ENCODE measurements at regions not wholly inside any gene's neighbourhood (a gene's known extent, or its start where the extent isn't known, plus 50 kb on each side); places are given as distances from the start of the nearest gene placed in this dataset.

GRCh38 chr5:167466992-167467391 is 824.5 kb upstream of the WWC1 start:
- DNase-seq: no peak

- DNase-seq: no peak
Measured at GRCh38 chr5:167472566-167473108, 818.8 kb upstream of the WWC1 start.

GRCh38 chr5:167478188-167478587 is 813.3 kb upstream of the WWC1 start:
- no peak for DNase-seq

- no peak for DNase-seq
Measured at GRCh38 chr5:167479779-167480178, 811.7 kb upstream of the WWC1 start.

GRCh38 chr5:167481345-167481744 is 810.1 kb upstream of the WWC1 start:
- no peak for DNase-seq

GRCh38 chr5:167482555-167482954 is 808.9 kb upstream of the WWC1 start:
- DNase-seq: no peak

GRCh38 chr5:167485061-167485774 is 806.2 kb upstream of the WWC1 start:
- no peak for DNase-seq

GRCh38 chr5:167488371-167488770 is 803.1 kb upstream of the WWC1 start:
- no peak for DNase-seq

GRCh38 chr5:167489202-167489601 is 802.2 kb upstream of the WWC1 start:
- no peak for DNase-seq

GRCh38 chr5:167503926-167504720 is 787.3 kb upstream of the WWC1 start:
- DNase-seq: no peak

GRCh38 chr5:167507463-167508233 is 783.8 kb upstream of the WWC1 start:
- no peak for DNase-seq

GRCh38 chr5:167509076-167509475 is 782.4 kb upstream of the WWC1 start:
- DNase-seq: no peak

- no peak for DNase-seq
Measured at GRCh38 chr5:167511276-167511675, 780.2 kb upstream of the WWC1 start.

- no peak for DNase-seq
Measured at GRCh38 chr5:167512111-167512510, 779.3 kb upstream of the WWC1 start.

GRCh38 chr5:167513381-167513780 is 778.1 kb upstream of the WWC1 start:
- DNase-seq: no peak

- DNase-seq: no peak
Measured at GRCh38 chr5:167514461-167514860, 777.0 kb upstream of the WWC1 start.

GRCh38 chr5:167525004-167525403 is 766.4 kb upstream of the WWC1 start:
- no peak for DNase-seq

GRCh38 chr5:167528651-167529050 is 762.8 kb upstream of the WWC1 start:
- no peak for DNase-seq

- DNase-seq: no peak
Measured at GRCh38 chr5:167530548-167530947, 760.9 kb upstream of the WWC1 start.

- no peak for DNase-seq
Measured at GRCh38 chr5:167533814-167534795, 757.3 kb upstream of the WWC1 start.

- no peak for DNase-seq
Measured at GRCh38 chr5:167539747-167540146, 751.7 kb upstream of the WWC1 start.

GRCh38 chr5:167546270-167546669 is 745.2 kb upstream of the WWC1 start:
- no peak for DNase-seq
